Breast epithelium (tissue), 3 donors: ENCODE measurements at regions not wholly inside any gene's neighbourhood (a gene's known extent, or its start where the extent isn't known, plus 50 kb on each side); places are given as distances from the start of the nearest gene placed in this dataset.

Experiments
- CTCF ChIP-seq, 3 donors: fragments of 450-650 bp; IDR thresholded peaks; one replicate each; pipeline ENCODE4 v1.5.1; 2016 to 2017; ENCODE audit warnings: antibody characterized with exemption in 3 of 3, mild to moderate bottlenecking in 3 of 3, moderate library complexity in 3 of 3
- POLR2A ChIP-seq: fragments of 450-650 bp; IDR thresholded peaks from one replicate; pipeline ENCODE4 v1.6.1; 2016; ENCODE audit warnings: antibody characterized with exemption, mild to moderate bottlenecking, moderate library complexity
- POLR2AphosphoS5 ChIP-seq, 3 donors: sonication (generic); formaldehyde crosslinking; IDR thresholded peaks; one replicate each; pipeline ENCODE4 v1.6.1; 2017; ENCODE audit warnings: antibody characterized with exemption in 3 of 3

DNA sequence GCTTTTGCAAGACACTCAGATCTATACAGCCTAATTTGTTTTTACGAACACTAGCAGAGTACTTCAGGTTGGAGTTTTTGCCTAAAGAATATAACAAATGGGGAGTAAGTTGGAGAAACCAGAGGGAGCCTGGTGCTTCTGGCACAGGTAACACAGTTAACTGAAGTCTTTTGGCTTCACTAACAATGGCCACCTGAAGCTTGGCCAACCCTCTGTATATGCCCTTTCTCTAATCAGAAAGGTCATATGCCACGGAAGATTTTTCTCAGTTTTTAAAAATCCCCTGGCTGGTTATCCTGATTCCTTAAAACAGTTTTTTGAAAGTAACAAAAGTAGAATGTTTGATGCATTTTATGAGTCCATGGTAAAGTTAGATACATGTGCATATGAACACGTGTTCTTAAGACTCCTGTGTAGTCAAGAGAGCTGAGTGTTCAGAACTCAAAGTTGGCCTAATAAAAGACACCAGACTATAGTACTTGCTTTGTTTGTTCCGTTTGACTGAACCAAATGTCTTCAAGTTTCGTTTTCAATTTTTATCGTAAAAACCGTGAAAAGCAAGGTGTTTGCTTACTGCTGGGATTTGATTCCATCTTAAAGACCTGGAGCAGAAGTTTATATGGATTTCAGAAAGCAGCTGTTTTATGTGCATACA, 137.5 kb downstream of the KCNRG start:
- TF ChIP-seq POLR2A (no peak), CTCF (IDR thresholded peaks at IDR 0.05) (no peak), POLR2AphosphoS5 (IDR thresholded peaks at IDR 0.05) (no peak)
